HL-60 (cell line): ENCODE measurements at regions not wholly inside any gene's neighbourhood (a gene's known extent, or its start where the extent isn't known, plus 50 kb on each side); places are given as distances from the start of the nearest gene placed in this dataset.

Experiments used
- CTCF ChIP-seq: IDR thresholded peaks from one replicate; pipeline ENCODE4 v1.5.1; 2011; ENCODE audit warnings: low read length, control low read depth, inconsistent platforms; ENCODE audit not compliant: insufficient read depth
- GABPA ChIP-seq: IDR thresholded peaks from 2 replicates; pipeline ENCODE4 v1.6.1; 2012; ENCODE audit warnings: low read depth
- POLR2AphosphoS5 ChIP-seq: IDR thresholded peaks from 2 replicates; pipeline ENCODE4 v1.6.1; 2012; ENCODE audit warnings: low read depth
- REST ChIP-seq: IDR thresholded peaks from 2 replicates; pipeline ENCODE4 v1.6.1; 2012; ENCODE audit warnings: low read depth; ENCODE audit not compliant: insufficient replicate concordance
- SPI1 ChIP-seq: IDR thresholded peaks from 2 replicates; pipeline ENCODE4 v1.6.1; 2012; ENCODE audit warnings: low read depth, mild to moderate bottlenecking, borderline replicate concordance

- no peak for TF ChIP-seq CTCF
- no peak for TF ChIP-seq POLR2AphosphoS5
- no peak for TF ChIP-seq REST
- no peak for TF ChIP-seq GABPA
- no peak for TF ChIP-seq SPI1
Measured at GRCh38 chr12:118553856-118554504, 177.6 kb downstream of the SUDS3 start.
